Neural progenitor cell (in vitro differentiated cells): ENCODE measurements at regions not wholly inside any gene's neighbourhood (a gene's known extent, or its start where the extent isn't known, plus 50 kb on each side); places are given as distances from the start of the nearest gene placed in this dataset.

Experiments used
- DNase-seq: peaks from one replicate; pipeline ENCODE4 v3.0.0-alpha.2; 2016; ENCODE audit warnings: low spot score
- H2AFZ ChIP-seq: fragments of 200-600 bp; sonication (generic); replicated peaks from 2 replicates; pipeline ENCODE4 v1.6.1; 2016; ENCODE audit warnings: antibody characterized with exemption
- H3F3A ChIP-seq: fragments of 200-600 bp; sonication (generic); 2 replicates; pipeline ENCODE4 v1.6.1; 2016; ENCODE audit warnings: antibody characterized with exemption, low read depth
- H3K27ac ChIP-seq: fragments of 200-600 bp; sonication (generic); 2 replicates; pipeline ENCODE4 v1.5.1; 2016; ENCODE audit warnings: mild to moderate bottlenecking
- H3K27me3 ChIP-seq: fragments of 200-600 bp; sonication (generic); 2 replicates; pipeline ENCODE4 v1.6.1; 2016; ENCODE audit warnings: mild to moderate bottlenecking, moderate library complexity
- H3K36me3 ChIP-seq: fragments of 200-600 bp; sonication (generic); 2 replicates; pipeline ENCODE4 v1.5.1; 2016
- H3K4me1 ChIP-seq: fragments of 200-600 bp; sonication (generic); 2 replicates; pipeline ENCODE4 v1.6.1; 2016; ENCODE audit warnings: mixed run types
- H3K4me2 ChIP-seq: fragments of 200-600 bp; sonication (generic); 2 replicates; pipeline ENCODE4 v1.6.1; 2016
- H3K4me3 ChIP-seq: fragments of 200-600 bp; sonication (generic); 2 replicates; pipeline ENCODE4 v1.5.1; 2016
- H3K79me2 ChIP-seq: fragments of 200-600 bp; sonication (generic); 2 replicates; pipeline ENCODE4 v1.6.1; 2016; ENCODE audit warnings: low read depth
- H3K9ac ChIP-seq: fragments of 200-600 bp; sonication (generic); 2 replicates; pipeline ENCODE4 v1.6.1; 2016
- H3K9me3 ChIP-seq: fragments of 200-600 bp; sonication (generic); 2 replicates; pipeline ENCODE4 v1.5.1; 2016; ENCODE audit warnings: low read depth
- H4K20me1 ChIP-seq: fragments of 200-600 bp; sonication (generic); 2 replicates; pipeline ENCODE4 v1.6.1; 2016; ENCODE audit warnings: low read depth
- H3K27ac Mint-ChIP-seq: 3 replicates; pipeline ENCODE4 v1.8.0; 2021; ENCODE audit warnings: mixed read lengths
- H3K27me3 Mint-ChIP-seq: 2 replicates; pipeline ENCODE4 v1.8.0; 2022; ENCODE audit warnings: low read depth, mild to moderate bottlenecking, inconsistent platforms, moderate library complexity, mixed read lengths; ENCODE audit not compliant: insufficient read depth
- H3K36me3 Mint-ChIP-seq: 3 replicates; pipeline ENCODE4 v1.8.0; 2021; ENCODE audit warnings: mixed read lengths
- H3K4me1 Mint-ChIP-seq: 3 replicates; pipeline ENCODE4 v1.8.0; 2021; ENCODE audit warnings: mixed read lengths
- H3K4me3 Mint-ChIP-seq: 3 replicates; pipeline ENCODE4 v1.8.0; 2021; ENCODE audit warnings: mild to moderate bottlenecking, moderate library complexity, mixed read lengths
- H3K9me3 Mint-ChIP-seq: 3 replicates; pipeline ENCODE4 v1.8.0; 2020; ENCODE audit warnings: mixed read lengths
- CTCF ChIP-seq: fragments of 200-600 bp; sonication (generic); IDR thresholded peaks from 2 replicates; pipeline ENCODE4 v1.5.1; 2017; ENCODE audit warnings: antibody characterized with exemption, mild to moderate bottlenecking
- EZH2 ChIP-seq: fragments of 200-600 bp; sonication (generic); IDR thresholded peaks from 2 replicates; pipeline ENCODE4 v1.6.1; 2017; ENCODE audit warnings: antibody characterized with exemption, mild to moderate bottlenecking, moderate library complexity
- EZH2phosphoT487 ChIP-seq: fragments of 200-600 bp; sonication (generic); IDR thresholded peaks from 2 replicates; pipeline ENCODE4 v1.6.1; 2017; ENCODE audit warnings: antibody characterized with exemption

- Histone ChIP-seq H4K20me1 (no peaks in the 10 kb centered on the region), H3K9me3 (no peaks in the 10 kb centered on the region), H3K4me3 (no peak overlapping the region), H3K27me3 (no peaks in the 10 kb centered on the region), H3K4me1 (no peaks in the 10 kb centered on the region), H3K27ac (no peak overlapping the region), H2AFZ (no peak overlapping the region), H3K9ac (no peak overlapping the region), H3F3A (no peaks in the 10 kb centered on the region), H3K36me3 (no peaks in the 10 kb centered on the region), H3K79me2 (no peaks in the 10 kb centered on the region), H3K4me2 (no peak overlapping the region)
- H3K4me1 Mint-ChIP-seq, result peaks cover 9% of the 10 kb centered on the region
- no peak overlapping the region for H3K4me3 Mint-ChIP-seq
- TF ChIP-seq EZH2, result no peak
- no peak for TF ChIP-seq EZH2phosphoT487
- TF ChIP-seq CTCF, result no peak
- H3K27me3 Mint-ChIP-seq, result no peaks in the 10 kb centered on the region
- no peaks in the 10 kb centered on the region for H3K9me3 Mint-ChIP-seq
- H3K36me3 Mint-ChIP-seq, result no peaks in the 10 kb centered on the region
- no peak overlapping the region for H3K27ac Mint-ChIP-seq
- DNase-seq, result no peak
Measured at GRCh38 chr13:33996636-33997035, 178.7 kb downstream of the RFC3 start.

- Histone ChIP-seq H3K27ac (no peak overlapping the region), H3K4me1 (no peaks in the 10 kb centered on the region), H4K20me1 (no peaks in the 10 kb centered on the region), H3K36me3 (no peaks in the 10 kb centered on the region), H2AFZ (no peak overlapping the region), H3F3A (no peaks in the 10 kb centered on the region), H3K27me3 (no peaks in the 10 kb centered on the region), H3K9me3 (no peaks in the 10 kb centered on the region), H3K4me2 (no peak overlapping the region), H3K9ac (no peak overlapping the region), H3K4me3 (no peak overlapping the region), H3K79me2 (no peaks in the 10 kb centered on the region)
- peaks cover 2% of the 10 kb centered on the region for H3K27me3 Mint-ChIP-seq
- H3K4me3 Mint-ChIP-seq, result no peak overlapping the region
- no peaks in the 10 kb centered on the region for H3K36me3 Mint-ChIP-seq
- TF ChIP-seq CTCF (no peak), EZH2 (no peak), EZH2phosphoT487 (no peak)
- H3K4me1 Mint-ChIP-seq, result peaks cover 9% of the 10 kb centered on the region
- DNase-seq, result no peak
- no peak overlapping the region for H3K27ac Mint-ChIP-seq
- no peaks in the 10 kb centered on the region for H3K9me3 Mint-ChIP-seq
Measured at GRCh38 chr13:33997574-33997973, 179.6 kb downstream of the RFC3 start.

GRCh38 chr13:33999811-34000605 is 182.1 kb downstream of the RFC3 start:
- no peak for DNase-seq
- Histone ChIP-seq H3K9ac (no peak overlapping the region), H3K79me2 (no peaks in the 10 kb centered on the region), H3K36me3 (no peaks in the 10 kb centered on the region), H2AFZ (no peak overlapping the region), H3F3A (no peaks in the 10 kb centered on the region), H3K4me3 (no peak overlapping the region), H3K4me1 (no peaks in the 10 kb centered on the region), H3K9me3 (no peaks in the 10 kb centered on the region), H3K4me2 (no peak overlapping the region), H3K27me3 (no peaks in the 10 kb centered on the region), H4K20me1 (no peaks in the 10 kb centered on the region), H3K27ac (no peak overlapping the region)
- Mint-ChIP-seq H3K4me1 (peaks cover 9% of the 10 kb centered on the region), H3K9me3 (no peaks in the 10 kb centered on the region), H3K27ac (peak overlapping the region; percentile 74), H3K4me3 (no peak overlapping the region), H3K36me3 (no peaks in the 10 kb centered on the region), H3K27me3 (peaks cover 2% of the 10 kb centered on the region)
- no peak for TF ChIP-seq CTCF
- no peak for TF ChIP-seq EZH2phosphoT487
- TF ChIP-seq EZH2, result no peak
